Skeletal muscle satellite cell (primary cell): ENCODE measurements at regions not wholly inside any gene's neighbourhood (a gene's known extent, or its start where the extent isn't known, plus 50 kb on each side); places are given as distances from the start of the nearest gene placed in this dataset.
"Not testable (repeated sequence)": the region's sequence is repeated elsewhere in the genome, so short reads cannot be mapped to it uniquely, and the experiment has no call there.

Experiments used
- H3K27me3 ChIP-seq: 2 replicates; pipeline ENCODE4 v1.7.0; 2013; ENCODE audit warnings: low read length; ENCODE audit not compliant: control insufficient read depth, insufficient read depth
- H3K36me3 ChIP-seq: 2 replicates; pipeline ENCODE4 v1.7.0; 2013; ENCODE audit warnings: mild to moderate bottlenecking, control low read depth, low read length; ENCODE audit not compliant: insufficient read depth
- H3K4me1 ChIP-seq: 2 replicates; pipeline ENCODE4 v1.7.0; 2013; ENCODE audit warnings: low read length; ENCODE audit not compliant: control insufficient read depth, insufficient read depth
- H3K4me2 ChIP-seq: 2 replicates; pipeline ENCODE4 v1.7.0; 2013; ENCODE audit warnings: mild to moderate bottlenecking, low read length
- H3K4me3 ChIP-seq: 2 replicates; pipeline ENCODE4 v1.7.0; 2013; ENCODE audit warnings: low read length
- H3K9ac ChIP-seq: 2 replicates; pipeline ENCODE4 v1.7.0; 2013; ENCODE audit warnings: mild to moderate bottlenecking, low read depth, low read length, moderate library complexity
- H3K9me3 ChIP-seq: replicated peaks from 2 replicates; pipeline ENCODE4 v1.7.0; 2013; ENCODE audit warnings: mild to moderate bottlenecking, control low read depth, low read length

GRCh38 chr5:127216143-127216542 is 74.5 kb upstream of the MEGF10 start:
- Histone ChIP-seq H3K9ac (no peak overlapping the region), H3K4me2 (no peak overlapping the region), H3K4me3 (no peak overlapping the region), H3K9me3 (no peaks in the 10 kb centered on the region), H3K4me1 (peaks cover 3% of the 10 kb centered on the region), H3K36me3 (no peaks in the 10 kb centered on the region), H3K27me3 (peaks cover 4% of the 10 kb centered on the region)

GRCh38 chr5:127216898-127217675 is 73.5 kb upstream of the MEGF10 start:
- Histone ChIP-seq H3K9ac (no peak overlapping the region), H3K4me2 (no peak overlapping the region), H3K4me3 (no peak overlapping the region), H3K4me1 (peaks cover 3% of the 10 kb centered on the region), H3K27me3 (no peaks in the 10 kb centered on the region), H3K36me3 (no peaks in the 10 kb centered on the region), H3K9me3 (no peaks in the 10 kb centered on the region)

DNA sequence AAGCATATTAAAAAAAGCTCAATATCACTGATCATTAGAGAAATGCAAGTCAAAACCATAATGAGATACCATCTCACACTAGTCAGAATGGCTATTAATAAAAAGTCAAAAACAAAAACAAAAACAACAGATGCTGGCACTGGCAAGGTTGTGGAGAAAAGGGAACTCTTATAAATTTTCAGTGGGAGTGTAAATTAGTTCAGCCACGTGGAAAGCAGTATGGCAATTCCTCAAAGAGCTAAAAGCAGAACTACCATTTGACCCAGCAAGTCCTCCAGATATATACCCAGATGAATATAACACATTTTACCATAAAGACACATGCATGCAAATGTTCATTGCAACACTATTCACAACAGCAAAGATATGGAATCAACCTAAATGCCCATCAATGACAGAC is 68.7 kb upstream of the MEGF10 start:
- not testable (repeated sequence) for H3K4me2 ChIP-seq, H3K4me1 ChIP-seq, H3K9me3 ChIP-seq

DNA sequence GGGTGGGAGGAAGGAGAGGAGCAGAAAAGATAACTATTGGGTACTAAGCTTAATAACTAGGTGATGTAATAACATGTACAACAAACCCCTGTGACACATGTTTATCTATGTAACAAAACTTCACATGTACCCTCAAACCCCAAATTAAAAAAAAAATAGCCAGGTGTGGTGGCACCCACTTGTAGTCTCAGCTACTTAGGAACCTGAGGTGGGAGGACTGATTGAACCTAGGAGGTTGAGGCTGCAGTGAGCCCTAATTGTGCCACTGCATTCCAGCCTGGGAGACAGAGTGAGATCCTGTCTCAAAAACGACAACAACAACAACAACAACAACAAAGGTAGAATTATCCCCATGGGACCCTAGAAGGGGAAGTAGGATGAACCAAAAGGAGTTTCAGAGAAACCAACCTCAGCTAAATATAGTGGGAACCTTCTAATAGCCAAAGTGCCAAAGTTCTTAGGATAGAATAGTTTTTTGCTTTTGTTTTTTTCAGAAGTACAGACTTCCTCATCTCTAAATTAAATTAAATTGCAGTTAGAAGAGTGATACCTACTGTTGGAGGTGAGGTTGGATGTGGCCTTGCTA is 67.9 kb upstream of the MEGF10 start:
- H3K9me3 ChIP-seq, H3K4me1 ChIP-seq, H3K4me2 ChIP-seq: not testable (repeated sequence)

More for the DNA sequence above, 68.7 kb upstream of the MEGF10 start:
- not testable (repeated sequence) for H3K4me3 ChIP-seq, H3K27me3 ChIP-seq, H3K36me3 ChIP-seq, H3K9ac ChIP-seq

GRCh38 chr5:127223256-127223974 is 67.2 kb upstream of the MEGF10 start:
- no peak overlapping the region for H3K4me3 ChIP-seq

More for the DNA sequence above, 67.9 kb upstream of the MEGF10 start:
- not testable (repeated sequence) for H3K4me3 ChIP-seq, H3K36me3 ChIP-seq, H3K27me3 ChIP-seq, H3K9ac ChIP-seq

DNA sequence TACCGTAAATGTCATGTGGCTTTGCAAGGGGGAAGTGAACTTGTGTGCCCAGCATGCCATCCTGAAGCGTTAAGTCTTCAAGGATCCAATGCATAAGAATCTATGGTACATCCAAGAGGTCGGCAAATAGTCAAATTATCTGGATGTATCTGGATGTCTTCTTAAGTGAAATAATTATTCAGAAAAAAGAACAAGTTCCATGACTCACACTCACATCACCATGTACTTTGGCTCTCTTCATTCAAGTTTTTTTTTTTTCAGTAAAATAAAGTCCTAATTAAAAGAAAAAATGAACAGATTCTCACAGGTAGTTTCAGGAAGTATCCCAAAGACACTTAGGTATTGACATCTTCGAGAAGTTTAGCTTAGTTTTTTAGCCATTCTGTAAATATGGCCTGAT is 62.7 kb upstream of the MEGF10 start:
- H3K9ac ChIP-seq: no peak overlapping the region
- H3K4me3 ChIP-seq: no peak overlapping the region
- no peaks in the 10 kb centered on the region for H3K36me3 ChIP-seq
- no peak overlapping the region for H3K4me2 ChIP-seq
- H3K4me1 ChIP-seq: peaks cover 24% of the 10 kb centered on the region
- no peaks in the 10 kb centered on the region for H3K9me3 ChIP-seq
- no peaks in the 10 kb centered on the region for H3K27me3 ChIP-seq

More at GRCh38 chr5:127223256-127223974, 67.2 kb upstream of the MEGF10 start:
- Histone ChIP-seq H3K36me3 (no peaks in the 10 kb centered on the region), H3K9me3 (no peaks in the 10 kb centered on the region), H3K4me2 (no peak overlapping the region), H3K4me1 (peaks cover 8% of the 10 kb centered on the region), H3K9ac (no peak overlapping the region), H3K27me3 (no peaks in the 10 kb centered on the region)

DNA sequence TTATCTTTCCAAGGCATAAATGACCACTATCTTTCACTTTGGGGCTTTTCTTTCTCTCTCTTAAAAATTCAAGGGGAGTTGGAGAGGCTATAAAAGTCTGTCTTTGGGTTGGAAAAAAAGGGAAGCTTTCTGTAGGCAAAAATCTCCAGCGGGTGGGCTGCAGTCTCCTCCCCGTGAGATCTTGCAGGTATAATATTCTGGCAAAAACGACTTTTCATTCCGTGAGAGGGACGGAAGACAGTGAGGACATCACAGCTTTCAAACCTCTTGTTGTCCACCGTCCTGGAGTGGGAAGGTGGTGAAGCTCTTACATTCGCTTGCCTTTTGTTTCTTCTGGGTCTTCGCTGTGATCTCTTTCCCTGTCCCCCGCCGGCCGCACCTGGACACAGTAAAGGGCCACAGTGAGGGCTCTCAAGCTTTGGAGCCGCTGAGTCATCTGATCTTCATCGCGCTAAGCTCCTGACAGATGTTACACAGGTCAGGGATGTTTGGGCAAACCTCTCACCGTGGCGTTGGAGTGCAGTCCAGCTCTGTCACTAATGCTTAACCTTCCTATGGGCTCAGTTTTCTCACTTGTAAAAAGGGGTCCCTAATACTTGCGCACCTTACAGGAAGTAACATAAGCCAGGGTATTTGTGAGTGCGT is 61.9 kb upstream of the MEGF10 start:
- Histone ChIP-seq H3K4me3 (peak overlapping the region; percentile 76), H3K9ac (peak overlapping the region; percentile 79)

GRCh38 chr5:127229185-127229889 is 61.3 kb upstream of the MEGF10 start:
- no peaks in the 10 kb centered on the region for H3K36me3 ChIP-seq
- peak overlapping the region; percentile 76 for H3K4me3 ChIP-seq
- no peaks in the 10 kb centered on the region for H3K9me3 ChIP-seq
- H3K27me3 ChIP-seq: no peaks in the 10 kb centered on the region
- H3K4me2 ChIP-seq: peak overlapping the region; percentile 96
- H3K4me1 ChIP-seq: peaks cover 24% of the 10 kb centered on the region
- peak overlapping the region; percentile 79 for H3K9ac ChIP-seq

More for the DNA sequence above, 61.9 kb upstream of the MEGF10 start:
- H3K4me2 ChIP-seq: peak overlapping the region; percentile 96
- no peaks in the 10 kb centered on the region for H3K9me3 ChIP-seq
- H3K4me1 ChIP-seq: peaks cover 24% of the 10 kb centered on the region
- H3K27me3 ChIP-seq: no peaks in the 10 kb centered on the region
- H3K36me3 ChIP-seq: no peaks in the 10 kb centered on the region

- no peaks in the 10 kb centered on the region for H3K36me3 ChIP-seq
- no peak overlapping the region for H3K4me2 ChIP-seq
- H3K9me3 ChIP-seq: no peaks in the 10 kb centered on the region
- H3K4me1 ChIP-seq: peaks cover 24% of the 10 kb centered on the region
- no peak overlapping the region for H3K4me3 ChIP-seq
- no peaks in the 10 kb centered on the region for H3K27me3 ChIP-seq
- no peak overlapping the region for H3K9ac ChIP-seq
Measured at GRCh38 chr5:127231118-127231517, 59.5 kb upstream of the MEGF10 start.

DNA sequence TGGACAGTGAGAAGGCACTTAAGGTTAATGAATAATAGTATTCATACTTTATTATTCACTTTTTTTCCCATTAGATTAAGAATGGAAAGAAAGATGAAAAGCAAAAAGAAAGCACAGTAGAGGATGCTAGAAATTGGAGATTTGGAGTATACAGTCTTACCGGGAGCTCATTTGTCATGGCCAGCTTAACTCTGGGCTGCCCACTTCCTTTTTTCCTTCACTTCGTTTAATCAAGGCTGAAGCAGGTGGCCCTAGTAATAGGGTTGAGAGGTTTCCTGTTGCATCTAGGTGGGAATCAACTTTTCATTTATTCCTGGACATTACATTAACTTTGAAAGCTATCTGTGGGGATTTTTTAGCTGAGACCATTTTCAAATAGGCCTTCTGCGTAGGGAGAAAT is 57.0 kb upstream of the MEGF10 start:
- Histone ChIP-seq H3K9ac (no peak overlapping the region), H3K9me3 (no peaks in the 10 kb centered on the region), H3K27me3 (no peaks in the 10 kb centered on the region), H3K4me3 (no peak overlapping the region), H3K4me2 (no peak overlapping the region), H3K4me1 (peaks cover 14% of the 10 kb centered on the region), H3K36me3 (no peaks in the 10 kb centered on the region)

DNA sequence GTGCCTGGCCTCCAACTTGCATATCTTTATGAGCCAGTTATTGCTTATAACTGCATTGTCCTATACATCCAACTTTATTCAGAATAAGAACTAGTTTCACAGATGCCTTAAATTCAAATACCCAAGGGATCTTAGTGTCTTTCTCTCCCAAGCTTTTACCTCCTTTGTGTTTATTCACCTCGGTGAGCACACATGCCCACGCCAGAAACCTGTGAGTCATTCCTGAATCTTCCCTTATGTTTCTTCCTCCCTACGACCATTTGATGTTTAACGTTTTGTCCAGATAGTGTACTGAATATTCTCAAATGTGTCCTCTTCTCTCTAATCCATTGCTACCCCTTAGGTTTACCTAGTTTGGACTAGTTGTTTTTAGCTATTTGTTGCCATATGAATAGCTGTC is 55.5 kb upstream of the MEGF10 start:
- Histone ChIP-seq H3K27me3 (no peaks in the 10 kb centered on the region), H3K36me3 (no peaks in the 10 kb centered on the region), H3K9me3 (no peaks in the 10 kb centered on the region), H3K4me2 (no peak overlapping the region), H3K4me3 (no peak overlapping the region), H3K9ac (no peak overlapping the region), H3K4me1 (no peaks in the 10 kb centered on the region)
